ENCODE measurements at regions not wholly inside any gene's neighbourhood (a gene's known extent, or its start where the extent isn't known, plus 50 kb on each side); places are given as distances from the start of the nearest gene placed in this dataset.

DNA sequence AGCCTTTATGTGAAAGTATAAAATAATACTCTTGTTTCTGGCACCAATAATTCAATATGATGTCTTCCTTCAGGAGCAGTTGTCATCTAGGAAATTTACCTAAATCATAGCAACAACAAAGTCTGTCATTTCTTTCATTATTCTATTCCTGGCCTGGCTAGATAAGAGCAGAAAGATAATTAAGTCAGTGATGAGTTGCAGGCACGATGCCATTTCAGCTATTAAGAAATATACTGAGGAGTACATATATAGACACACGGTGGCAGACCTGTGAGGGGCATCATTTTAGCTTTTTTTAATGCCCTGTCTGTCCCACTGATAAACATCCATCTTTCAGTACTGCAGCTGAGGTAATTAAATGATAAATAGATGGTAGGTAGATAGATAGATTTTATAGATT lies 756.1 kb upstream of the EPHA7 start (continued):
- TF ChIP-seq TCF7L2 (IDR thresholded peaks at IDR 0.05; ENCODE audit: borderline replicate concordance, extremely low read depth, insufficient read depth, insufficient read length) (no peak), POLR2A (IDR thresholded peaks at IDR 0.05; ENCODE audit: borderline replicate concordance, extremely low read depth, insufficient read depth, insufficient read length) (no peak), FOSL1 (IDR thresholded peaks at IDR 0.05; ENCODE audit: low read depth) (no peak), CBX3 (IDR thresholded peaks at IDR 0.05; ENCODE audit: low read depth) (no peak), RAD21 (IDR thresholded peaks at IDR 0.05; ENCODE audit: low read depth) (no peak), ELF1 (IDR thresholded peaks at IDR 0.05; ENCODE audit: borderline replicate concordance, low read depth) (no peak), JUND (IDR thresholded peaks at IDR 0.05) (no peak)
- TF ChIP-seq, protein P1, sequence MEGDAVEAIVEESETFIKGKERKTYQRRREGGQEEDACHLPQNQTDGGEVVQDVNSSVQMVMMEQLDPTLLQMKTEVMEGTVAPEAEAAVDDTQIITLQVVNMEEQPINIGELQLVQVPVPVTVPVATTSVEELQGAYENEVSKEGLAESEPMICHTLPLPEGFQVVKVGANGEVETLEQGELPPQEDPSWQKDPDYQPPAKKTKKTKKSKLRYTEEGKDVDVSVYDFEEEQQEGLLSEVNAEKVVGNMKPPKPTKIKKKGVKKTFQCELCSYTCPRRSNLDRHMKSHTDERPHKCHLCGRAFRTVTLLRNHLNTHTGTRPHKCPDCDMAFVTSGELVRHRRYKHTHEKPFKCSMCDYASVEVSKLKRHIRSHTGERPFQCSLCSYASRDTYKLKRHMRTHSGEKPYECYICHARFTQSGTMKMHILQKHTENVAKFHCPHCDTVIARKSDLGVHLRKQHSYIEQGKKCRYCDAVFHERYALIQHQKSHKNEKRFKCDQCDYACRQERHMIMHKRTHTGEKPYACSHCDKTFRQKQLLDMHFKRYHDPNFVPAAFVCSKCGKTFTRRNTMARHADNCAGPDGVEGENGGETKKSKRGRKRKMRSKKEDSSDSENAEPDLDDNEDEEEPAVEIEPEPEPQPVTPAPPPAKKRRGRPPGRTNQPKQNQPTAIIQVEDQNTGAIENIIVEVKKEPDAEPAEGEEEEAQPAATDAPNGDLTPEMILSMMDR (IDR thresholded peaks at IDR 0.05 in 2 of 3, conservative IDR thresholded peaks at IDR 0.05 in 1 of 3; ENCODE audit: borderline replicate concordance in 1 of 3, insufficient read depth in 1 of 3, low read depth in 2 of 3, low read length in 2 of 3): no peak

DNA sequence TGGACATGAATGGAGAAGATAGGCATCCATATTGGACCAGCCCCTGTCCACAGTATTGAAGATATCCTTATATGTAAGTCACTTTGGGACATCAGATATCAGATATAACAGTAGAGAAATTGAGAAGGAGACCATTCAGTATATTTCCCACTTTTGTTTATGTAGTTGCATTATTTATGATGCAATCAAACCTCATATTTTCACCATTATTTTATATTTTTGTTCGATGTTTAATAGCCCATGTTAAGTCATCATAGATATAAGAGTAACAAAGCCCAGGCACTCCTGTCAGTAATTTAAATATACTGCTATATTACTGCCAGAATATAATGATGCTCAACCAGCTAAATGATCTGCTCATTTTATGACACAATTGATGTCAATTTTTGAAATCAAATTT lies 744.5 kb upstream of the EPHA7 start:
- no peak for DNase-seq (ENCODE audit: low read depth, low spot score)
- BruUV-seq (replicated peaks): no TSS peak
- intact Hi-C loops (cut with micrococcal nuclease): no loop called here
- H3K79me2 ChIP-seq (ENCODE audit: insufficient read depth, low read length): no peaks in the 10 kb centered on the region
- H3K4me1 ChIP-seq (ENCODE audit: control insufficient read depth in 1 of 2, insufficient read depth in 2 of 2, low read length in 2 of 2): no peaks in the 10 kb centered on the region
- ATAC-seq: no peak
- no peaks in the 10 kb centered on the region for H3K36me3 ChIP-seq (ENCODE audit: control insufficient read depth in 1 of 2, insufficient read depth in 2 of 2, low read length in 2 of 2)
- H3K27me3 ChIP-seq (ENCODE audit: insufficient read depth, low read length): no peaks in the 10 kb centered on the region
- TF ChIP-seq, protein P2, sequence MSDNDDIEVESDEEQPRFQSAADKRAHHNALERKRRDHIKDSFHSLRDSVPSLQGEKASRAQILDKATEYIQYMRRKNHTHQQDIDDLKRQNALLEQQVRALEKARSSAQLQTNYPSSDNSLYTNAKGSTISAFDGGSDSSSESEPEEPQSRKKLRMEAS (IDR thresholded peaks at IDR 0.05): no peak
- TF ChIP-seq RAD21 (IDR thresholded peaks at IDR 0.05; ENCODE audit: low read depth): no peak
- H3K4me3 ChIP-seq (replicated peaks in 1 of 2; ENCODE audit: low read depth in 1 of 2, low read length in 2 of 2): no peak overlapping the region
- CTCF ChIA-PET: no interaction called here
- H3K9me3 ChIP-seq (ENCODE audit: control insufficient read depth in 1 of 2, insufficient read depth in 1 of 2, low read depth in 1 of 2, low read length in 2 of 2): no peaks in the 10 kb centered on the region; a peak in 1 of 4 replicates
- POLR2A ChIA-PET: no interaction called here
- H2AFZ ChIP-seq (ENCODE audit: low read depth, low read length, poor library complexity, severe bottlenecking): no peak overlapping the region
- no peaks in the 10 kb centered on the region for H3K9me2 ChIP-seq (ENCODE audit: insufficient read depth)
- H3K27ac ChIP-seq (ENCODE audit: low read depth, low read length): no peak overlapping the region
- RAD21 ChIA-PET (ENCODE audit: low non-redundant PET in 1 of 2, low total read pairs in 2 of 2, uncharacterized antibody in 2 of 2, unreplicated experiment in 2 of 2): no interaction called here
- H3K9ac ChIP-seq (ENCODE audit: low read length): no peak overlapping the region
- H4K20me1 ChIP-seq (ENCODE audit: insufficient read depth): no peaks in the 10 kb centered on the region
- H3K4me2 ChIP-seq (ENCODE audit: low read length): no peak overlapping the region

All from HCT116 (cell line).